NCI-H128 (cell line): ENCODE measurements at regions not wholly inside any gene's neighbourhood (a gene's known extent, or its start where the extent isn't known, plus 50 kb on each side); places are given as distances from the start of the nearest gene placed in this dataset.

Source experiments
- DNase-seq: peaks from one replicate; lab custom pipeline; 2025; ENCODE audit not compliant: unreplicated experiment; lab: John Stamatoyannopoulos, UW

DNA sequence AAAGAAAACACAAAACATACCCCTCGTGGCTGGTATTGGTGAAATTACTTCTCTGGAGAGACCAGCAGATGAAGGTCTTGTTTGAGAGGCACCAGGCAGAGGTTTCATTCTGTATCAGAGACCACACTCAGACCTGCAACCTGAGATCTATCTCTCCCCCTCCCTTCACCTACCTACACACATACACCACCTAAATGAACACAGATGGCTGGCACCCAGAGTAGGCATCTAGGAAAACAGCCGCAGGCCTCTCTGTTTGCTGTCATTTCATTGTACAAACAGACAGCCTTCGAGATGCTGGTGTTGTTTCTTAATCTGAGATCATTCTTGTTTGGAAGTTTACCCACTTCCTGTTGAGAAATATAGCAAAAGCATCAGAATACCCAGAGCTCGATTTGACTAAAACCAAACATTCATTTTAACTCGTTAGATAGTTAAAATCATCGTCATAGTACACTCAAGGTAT lies 173.9 kb upstream of the SLC25A13 start:
- DNase-seq = peak; percentile 8

DNA sequence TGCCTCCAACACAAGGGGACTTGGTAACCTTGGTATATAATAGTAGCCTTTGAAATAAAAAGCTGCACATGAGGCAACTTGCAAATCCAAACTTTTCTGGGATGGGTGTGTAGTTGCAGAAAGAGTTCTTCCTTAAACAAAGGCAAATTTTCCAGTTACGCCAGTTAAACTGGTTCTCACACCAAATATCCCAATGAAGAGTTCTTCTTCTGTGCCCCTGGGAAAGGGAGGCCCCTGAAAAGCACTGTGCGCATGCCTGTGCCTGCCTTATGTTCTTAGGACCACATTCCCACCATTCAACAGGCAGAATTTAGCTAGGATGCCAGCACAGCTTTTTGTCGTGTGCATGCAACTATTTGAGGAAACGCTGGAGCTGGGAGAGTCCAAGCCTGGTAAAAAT lies 164.8 kb upstream of the SLC25A13 start:
- DNase-seq = no peak

DNA sequence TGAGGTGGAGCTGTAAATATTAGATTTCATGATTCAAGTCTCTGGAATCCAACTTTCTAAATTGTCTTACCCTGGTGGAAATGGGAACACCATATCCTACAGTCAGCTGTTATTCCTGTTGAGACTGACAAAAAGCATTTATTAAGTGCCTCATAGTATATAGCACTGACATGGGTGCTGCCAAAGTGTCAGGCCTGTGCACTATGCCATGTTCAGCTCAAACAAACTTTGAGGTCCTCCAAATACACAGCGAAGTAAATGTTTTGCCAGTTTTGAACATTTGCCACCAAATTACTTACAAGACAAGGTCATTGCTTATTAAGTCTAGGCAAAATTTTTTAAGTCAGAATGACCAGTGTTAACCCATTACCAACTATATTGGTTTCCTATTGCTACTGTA lies 162.9 kb upstream of the SLC25A13 start:
- DNase-seq = no peak

- no peak for DNase-seq
Observed at GRCh38 chr7:96484091-96484490, 162.2 kb upstream of the SLC25A13 start.

DNA sequence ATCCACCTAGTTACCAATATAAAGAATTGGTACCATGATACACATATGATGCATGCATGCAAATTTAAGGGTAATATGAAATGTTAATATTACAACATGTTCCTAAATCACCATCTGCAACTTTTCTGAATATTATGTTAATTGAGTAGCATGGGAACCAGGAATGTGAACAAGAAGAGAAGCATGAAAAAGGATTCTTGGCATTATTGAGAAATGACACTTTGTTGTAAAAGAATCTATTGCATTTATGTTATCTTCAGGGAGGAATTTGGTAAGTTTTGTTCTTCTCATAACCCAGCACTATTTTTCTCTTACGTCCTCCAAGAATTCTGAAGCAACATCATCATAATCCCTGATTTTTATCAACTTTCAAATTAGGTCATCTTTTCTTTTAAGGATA lies 159.9 kb upstream of the SLC25A13 start:
- DNase-seq = no peak

- DNase-seq = no peak
Observed at GRCh38 chr7:96479015-96479645, 157.2 kb upstream of the SLC25A13 start.

GRCh38 chr7:96471606-96472005 lies 149.7 kb upstream of the SLC25A13 start:
- DNase-seq = no peak

DNA sequence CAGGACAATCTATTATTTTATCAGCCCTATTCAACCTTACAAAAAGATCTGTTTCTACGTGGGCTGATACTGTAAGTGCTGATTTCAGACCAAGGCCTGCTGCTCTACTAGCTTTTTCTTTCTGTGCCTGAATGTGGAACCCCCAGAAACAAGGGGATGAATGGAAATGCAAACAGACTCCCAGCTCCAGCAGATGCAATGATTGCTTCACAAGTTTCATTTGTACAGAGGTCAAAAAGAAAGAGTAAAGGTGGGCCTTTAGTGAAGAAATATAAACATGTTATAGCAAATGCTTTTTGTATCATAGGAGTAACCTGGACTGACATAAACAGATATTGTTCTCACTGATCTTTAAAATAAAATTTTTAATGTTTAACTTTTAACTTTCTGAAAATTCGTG lies 130.2 kb upstream of the SLC25A13 start:
- DNase-seq = no peak

DNA sequence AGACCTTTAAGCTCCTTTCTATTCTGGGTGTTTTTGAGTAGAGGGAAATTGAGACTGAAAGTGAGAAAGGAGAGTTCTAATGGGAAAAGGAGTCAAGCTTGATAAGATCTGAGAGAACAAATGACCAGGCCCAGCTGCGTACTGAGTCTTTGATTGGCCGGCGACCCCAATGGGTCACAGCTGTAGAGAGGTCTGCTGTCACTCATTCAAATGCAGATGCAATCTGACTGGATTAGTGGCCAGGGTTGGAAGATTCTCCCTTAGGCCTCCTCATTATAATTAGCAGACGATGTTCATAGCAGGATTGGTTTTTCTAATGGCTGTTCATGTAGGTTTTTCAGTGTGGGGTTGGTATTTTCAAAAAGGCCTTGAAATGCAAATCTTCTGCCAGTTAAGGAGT lies 127.2 kb upstream of the SLC25A13 start:
- no peak for DNase-seq

DNA sequence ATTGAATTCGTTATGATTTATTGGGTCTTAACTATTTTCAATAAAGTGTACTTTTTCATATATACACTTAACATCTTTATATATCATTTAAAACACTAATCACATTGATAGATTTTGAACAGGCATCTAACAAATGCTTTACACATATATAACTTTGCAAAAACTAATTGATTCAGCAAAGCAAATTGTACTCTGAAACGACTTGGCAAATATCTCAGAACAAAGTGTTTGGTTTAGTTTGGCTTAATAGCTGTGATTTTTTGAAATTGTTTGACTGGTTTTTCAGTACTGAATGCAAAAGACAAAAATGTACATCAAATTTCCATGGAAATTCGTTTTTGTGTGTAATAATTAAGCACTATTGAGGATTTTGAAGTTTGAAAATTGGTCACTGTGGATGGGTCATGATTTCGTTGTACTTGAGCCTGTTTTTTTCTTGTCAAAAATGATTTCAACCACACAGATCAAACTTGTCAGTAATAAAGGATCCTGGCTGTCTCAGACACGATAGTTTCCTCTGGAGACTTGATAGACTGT lies 125.3 kb upstream of the SLC25A13 start:
- no peak for DNase-seq

GRCh38 chr7:96441436-96442084 lies 119.7 kb upstream of the SLC25A13 start:
- no peak for DNase-seq

DNA sequence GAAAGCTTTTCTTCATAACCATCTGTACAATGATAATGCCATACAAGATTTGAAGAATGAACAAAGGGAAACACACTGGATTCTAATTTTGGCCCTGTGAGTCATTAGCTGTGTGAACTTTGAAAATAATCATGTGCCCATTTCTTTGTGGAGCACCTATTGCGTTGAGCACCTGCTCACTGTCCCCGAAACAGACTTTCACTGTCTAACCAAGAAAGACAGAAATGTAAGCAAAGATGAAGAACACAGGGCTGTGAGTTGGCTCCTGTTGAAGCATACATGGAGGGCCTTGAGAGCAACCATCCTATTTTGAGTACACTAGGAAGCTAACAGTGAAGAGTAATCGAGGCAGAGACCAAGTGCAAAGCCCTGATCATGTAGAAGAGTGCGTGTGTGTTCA lies 118.4 kb upstream of the SLC25A13 start:
- DNase-seq = no peak

- DNase-seq = no peak
Observed at GRCh38 chr7:96436880-96437279, 115.0 kb upstream of the SLC25A13 start.

- DNase-seq = no peak
Observed at GRCh38 chr7:96430356-96430755, 108.5 kb upstream of the SLC25A13 start.

- DNase-seq = no peak
Observed at GRCh38 chr7:96427143-96427542, 105.2 kb upstream of the SLC25A13 start.

DNA sequence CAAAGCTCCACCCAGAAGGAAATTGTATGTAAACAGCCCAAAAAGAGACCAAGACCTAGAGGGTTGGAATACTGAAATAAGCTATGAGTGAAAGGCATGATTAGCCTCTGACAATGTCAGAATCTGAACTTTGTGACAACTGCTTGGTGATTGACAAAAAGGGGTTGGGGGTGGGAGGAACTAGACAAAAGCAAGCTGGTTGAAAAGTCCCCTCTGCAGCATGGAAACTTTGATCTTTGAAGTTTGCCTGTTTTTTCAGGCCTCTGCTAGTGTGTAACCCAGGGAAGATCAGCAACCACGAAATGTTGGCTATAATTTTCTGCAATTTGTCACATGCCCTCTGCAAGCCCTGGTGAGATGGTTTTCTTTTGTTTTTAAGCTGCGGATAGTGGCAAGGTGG lies 104.8 kb upstream of the SLC25A13 start:
- DNase-seq = no peak

DNA sequence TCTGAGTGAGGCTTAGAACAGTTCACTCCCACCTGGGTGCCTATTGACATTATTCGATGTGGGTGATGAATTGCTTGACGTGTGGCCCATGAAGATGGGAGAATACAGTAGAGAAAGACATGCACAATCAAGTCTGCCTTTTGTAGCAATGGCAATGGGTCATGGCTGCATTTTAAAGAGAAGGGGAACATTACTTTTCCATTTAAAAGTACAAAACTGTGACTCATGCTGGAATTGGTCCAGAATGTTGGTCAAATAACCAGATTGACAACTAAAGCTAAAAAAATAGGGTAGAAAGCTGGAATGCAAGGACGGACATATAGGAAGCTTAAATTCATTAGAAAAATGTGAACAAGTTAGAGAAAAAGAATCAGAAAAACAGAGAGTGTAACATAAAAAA lies 104.1 kb upstream of the SLC25A13 start:
- no peak for DNase-seq

GRCh38 chr7:96424411-96424810 lies 102.5 kb upstream of the SLC25A13 start:
- no peak for DNase-seq

- DNase-seq = no peak
Observed at GRCh38 chr7:96422388-96422787, 100.5 kb upstream of the SLC25A13 start.

DNA sequence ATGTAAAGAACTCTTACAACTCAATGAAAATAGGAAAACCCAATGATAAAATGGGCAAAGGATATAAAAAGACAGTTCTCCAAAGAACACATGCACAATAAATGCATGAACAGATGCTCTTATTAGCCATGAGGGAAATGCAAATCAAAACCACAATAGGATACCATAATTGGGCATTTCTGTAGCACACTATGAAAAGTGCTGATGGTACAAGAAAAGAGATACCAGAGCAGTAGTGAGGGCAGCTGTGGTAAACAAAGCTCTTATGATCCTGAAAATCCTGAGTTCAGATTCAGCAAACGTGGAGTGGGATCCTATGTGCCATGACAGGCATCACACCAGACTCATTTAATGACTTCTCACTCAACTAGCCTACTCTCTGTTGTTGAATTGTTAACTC lies 96.7 kb upstream of the SLC25A13 start:
- DNase-seq = no peak

DNA sequence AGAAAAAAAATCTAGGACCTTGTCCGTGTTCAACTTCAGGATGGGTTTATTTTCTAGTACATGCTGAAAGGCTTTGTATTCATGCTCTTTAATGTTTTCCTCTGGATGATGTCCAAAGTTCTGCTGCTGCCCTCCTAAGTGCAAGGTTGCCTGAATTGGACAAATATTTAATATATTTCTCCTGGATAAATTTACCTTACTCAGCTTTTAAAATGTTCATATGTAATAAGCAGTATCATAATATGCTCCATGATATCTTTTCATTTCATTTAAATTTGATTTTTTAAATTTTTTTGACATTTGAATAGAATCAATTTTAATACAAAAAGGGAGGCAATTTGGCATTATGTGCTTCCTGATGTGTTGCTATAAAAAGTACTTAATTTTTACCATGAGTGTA lies 95.9 kb upstream of the SLC25A13 start:
- DNase-seq = no peak

DNA sequence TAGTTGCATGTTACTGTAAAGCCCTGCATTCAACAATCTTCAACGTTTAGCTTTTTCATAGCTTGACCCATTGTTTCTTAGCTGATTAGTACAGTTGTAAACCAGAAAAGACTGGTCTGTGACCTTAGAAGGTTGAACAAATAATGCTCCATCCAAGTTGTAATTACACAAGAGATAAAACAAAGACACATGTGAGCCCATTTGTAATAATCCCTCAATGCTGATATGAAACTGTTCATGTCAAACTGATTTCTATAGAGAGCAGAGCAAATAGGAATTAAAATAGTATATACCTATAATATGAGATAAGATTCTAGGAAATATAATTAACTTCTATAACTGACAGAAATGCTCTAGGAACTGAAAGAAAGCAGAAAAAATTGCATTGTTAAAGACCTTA lies 94.7 kb upstream of the SLC25A13 start:
- no peak for DNase-seq

GRCh38 chr7:96416116-96416515 lies 94.2 kb upstream of the SLC25A13 start:
- no peak for DNase-seq
